HG03354 (cell line): ENCODE measurements at regions not wholly inside any gene's neighbourhood (a gene's known extent, or its start where the extent isn't known, plus 50 kb on each side); places are given as distances from the start of the nearest gene placed in this dataset.
A peak's percentile ranks its signal among the peaks of the same experiment; 100 is the strongest.

Experiments used
- ATAC-seq: cut with Tn5 transposase; IDR thresholded peaks from one replicate; pipeline ENCODE4 v1.9.1; 2021; ENCODE audit warnings: mild to moderate bottlenecking; ENCODE audit not compliant: unreplicated experiment, poor library complexity, severe bottlenecking

- no peak for ATAC-seq
Observed at GRCh38 chr2:419687-420317, 131.9 kb upstream of the ALKAL2 start.

GRCh38 chr2:417662-418061 lies 129.8 kb upstream of the ALKAL2 start:
- ATAC-seq: no peak

- ATAC-seq: no peak
Observed at GRCh38 chr2:417006-417405, 129.1 kb upstream of the ALKAL2 start.

GRCh38 chr2:415986-416610 lies 128.2 kb upstream of the ALKAL2 start:
- no peak for ATAC-seq

GRCh38 chr2:409523-409922 lies 121.6 kb upstream of the ALKAL2 start:
- ATAC-seq: no peak

- ATAC-seq: no peak
Observed at GRCh38 chr2:407630-408029, 119.7 kb upstream of the ALKAL2 start.

GRCh38 chr2:406876-407275 lies 119.0 kb upstream of the ALKAL2 start:
- ATAC-seq: no peak

GRCh38 chr2:406231-406630 lies 118.3 kb upstream of the ALKAL2 start:
- ATAC-seq: no peak

- ATAC-seq: no peak
Observed at GRCh38 chr2:404581-404980, 116.7 kb upstream of the ALKAL2 start.

GRCh38 chr2:403682-404081 lies 115.8 kb upstream of the ALKAL2 start:
- ATAC-seq: no peak

GRCh38 chr2:402721-403120 lies 114.8 kb upstream of the ALKAL2 start:
- no peak for ATAC-seq

GRCh38 chr2:402206-402605 lies 114.3 kb upstream of the ALKAL2 start:
- ATAC-seq: no peak

GRCh38 chr2:401019-401679 lies 113.3 kb upstream of the ALKAL2 start:
- ATAC-seq: no peak

- ATAC-seq: no peak
Observed at GRCh38 chr2:397926-398325, 110.0 kb upstream of the ALKAL2 start.

- no peak for ATAC-seq
Observed at GRCh38 chr2:397521-397920, 109.6 kb upstream of the ALKAL2 start.

- no peak for ATAC-seq
Observed at GRCh38 chr2:396903-397302, 109.0 kb upstream of the ALKAL2 start.

GRCh38 chr2:395886-396285 lies 108.0 kb upstream of the ALKAL2 start:
- ATAC-seq: no peak

- peak; percentile 92 for ATAC-seq
Observed at GRCh38 chr2:393711-394696, 106.1 kb upstream of the ALKAL2 start.

GRCh38 chr2:392926-393280 lies 105.0 kb upstream of the ALKAL2 start:
- no peak for ATAC-seq

GRCh38 chr2:392181-392925 lies 104.5 kb upstream of the ALKAL2 start:
- ATAC-seq: no peak
